ENCODE measurements at regions not wholly inside any gene's neighbourhood (a gene's known extent, or its start where the extent isn't known, plus 50 kb on each side); places are given as distances from the start of the nearest gene placed in this dataset.

- intact Hi-C loops (cut with micrococcal nuclease; ENCODE audit: unreplicated experiment), result no loop called here
- Mint-ChIP-seq H3K9me3 (ENCODE audit: low read depth, unreplicated experiment) (peaks cover 4% of the 10 kb centered on the region), H3K36me3 (ENCODE audit: insufficient read depth, unreplicated experiment) (no peaks in the 10 kb centered on the region), H3K27me3 (ENCODE audit: unreplicated experiment) (no peaks in the 10 kb centered on the region), H3K4me3 (ENCODE audit: low read depth, unreplicated experiment) (no peak overlapping the region), H3K4me1 (ENCODE audit: low read depth, unreplicated experiment) (no peaks in the 10 kb centered on the region), H3K27ac (ENCODE audit: unreplicated experiment) (no peak overlapping the region)
- DNase-seq, result no peak
- BruUV-seq (replicated peaks), result no TSS peak
- TF ChIP-seq, protein P1, sequence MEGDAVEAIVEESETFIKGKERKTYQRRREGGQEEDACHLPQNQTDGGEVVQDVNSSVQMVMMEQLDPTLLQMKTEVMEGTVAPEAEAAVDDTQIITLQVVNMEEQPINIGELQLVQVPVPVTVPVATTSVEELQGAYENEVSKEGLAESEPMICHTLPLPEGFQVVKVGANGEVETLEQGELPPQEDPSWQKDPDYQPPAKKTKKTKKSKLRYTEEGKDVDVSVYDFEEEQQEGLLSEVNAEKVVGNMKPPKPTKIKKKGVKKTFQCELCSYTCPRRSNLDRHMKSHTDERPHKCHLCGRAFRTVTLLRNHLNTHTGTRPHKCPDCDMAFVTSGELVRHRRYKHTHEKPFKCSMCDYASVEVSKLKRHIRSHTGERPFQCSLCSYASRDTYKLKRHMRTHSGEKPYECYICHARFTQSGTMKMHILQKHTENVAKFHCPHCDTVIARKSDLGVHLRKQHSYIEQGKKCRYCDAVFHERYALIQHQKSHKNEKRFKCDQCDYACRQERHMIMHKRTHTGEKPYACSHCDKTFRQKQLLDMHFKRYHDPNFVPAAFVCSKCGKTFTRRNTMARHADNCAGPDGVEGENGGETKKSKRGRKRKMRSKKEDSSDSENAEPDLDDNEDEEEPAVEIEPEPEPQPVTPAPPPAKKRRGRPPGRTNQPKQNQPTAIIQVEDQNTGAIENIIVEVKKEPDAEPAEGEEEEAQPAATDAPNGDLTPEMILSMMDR (IDR thresholded peaks at IDR 0.05; ENCODE audit: unreplicated experiment), result no peak
- CTCF ChIA-PET, result no interaction called here
Observed at GRCh38 chr2:60091266-60091665, 462.2 kb downstream of the BCL11A start.

DNA sequence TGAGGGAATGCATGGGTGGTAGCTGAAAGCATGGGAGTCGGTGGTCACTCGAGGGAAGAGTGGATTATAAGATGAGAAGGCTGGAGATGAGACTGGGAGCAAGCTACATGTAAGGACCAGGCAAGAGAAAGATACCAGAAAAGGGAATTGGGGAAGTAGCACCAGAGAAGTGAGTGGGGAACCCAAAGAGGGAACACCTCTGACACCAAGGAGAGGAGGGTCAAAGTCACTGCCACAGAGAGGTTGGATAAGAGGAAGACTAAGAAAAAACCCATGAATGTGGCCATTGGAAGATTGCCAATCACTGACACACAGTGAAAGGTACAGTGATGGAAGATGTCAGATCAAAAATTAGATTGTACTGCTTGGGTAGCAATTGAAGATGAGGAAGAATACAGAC is 473.9 kb downstream of the BCL11A start:
- Mint-ChIP-seq H3K27me3 (ENCODE audit: unreplicated experiment) (no peaks in the 10 kb centered on the region), H3K4me3 (ENCODE audit: low read depth, unreplicated experiment) (no peak overlapping the region), H3K4me1 (ENCODE audit: low read depth, unreplicated experiment) (no peaks in the 10 kb centered on the region), H3K9me3 (ENCODE audit: low read depth, unreplicated experiment) (peaks cover 4% of the 10 kb centered on the region), H3K27ac (ENCODE audit: unreplicated experiment) (no peak overlapping the region), H3K36me3 (ENCODE audit: insufficient read depth, unreplicated experiment) (no peaks in the 10 kb centered on the region)
- CTCF ChIA-PET, result no interaction called here
- intact Hi-C loops (cut with micrococcal nuclease; ENCODE audit: unreplicated experiment), result no loop called here
- TF ChIP-seq, protein P1 (IDR thresholded peaks at IDR 0.05; ENCODE audit: unreplicated experiment), result no peak
- DNase-seq, result no peak
- no TSS peak for BruUV-seq (replicated peaks)

- CTCF ChIA-PET, result no interaction called here
- Mint-ChIP-seq H3K36me3 (ENCODE audit: insufficient read depth, unreplicated experiment) (no peaks in the 10 kb centered on the region), H3K4me3 (ENCODE audit: low read depth, unreplicated experiment) (no peak overlapping the region), H3K4me1 (ENCODE audit: low read depth, unreplicated experiment) (no peaks in the 10 kb centered on the region), H3K27ac (ENCODE audit: unreplicated experiment) (no peak overlapping the region), H3K9me3 (ENCODE audit: low read depth, unreplicated experiment) (peaks cover 6% of the 10 kb centered on the region), H3K27me3 (ENCODE audit: unreplicated experiment) (peaks cover 15% of the 10 kb centered on the region)
- intact Hi-C loops (cut with micrococcal nuclease; ENCODE audit: unreplicated experiment), result no loop called here
- TF ChIP-seq, protein P1 (IDR thresholded peaks at IDR 0.05; ENCODE audit: unreplicated experiment), result no peak
- no peak for DNase-seq
- BruUV-seq (replicated peaks), result no TSS peak
Observed at GRCh38 chr2:60075048-60075447, 478.4 kb downstream of the BCL11A start.

GRCh38 chr2:60073201-60073600 is 480.3 kb downstream of the BCL11A start:
- CTCF ChIA-PET, result interaction anchor here (0.6 kb wide), 1 partner anchor 30 kb away, joined by 4 read pairs; no protein-coding TSS in a partner anchor
- no TSS peak for BruUV-seq (replicated peaks)
- H3K4me1 Mint-ChIP-seq (ENCODE audit: low read depth, unreplicated experiment), result no peaks in the 10 kb centered on the region
- TF ChIP-seq, protein P1 (IDR thresholded peaks at IDR 0.05; ENCODE audit: unreplicated experiment), result no peak
- no peak overlapping the region for H3K4me3 Mint-ChIP-seq (ENCODE audit: low read depth, unreplicated experiment)
- H3K27me3 Mint-ChIP-seq (ENCODE audit: unreplicated experiment), result peaks cover 30% of the 10 kb centered on the region
- intact Hi-C loops (cut with micrococcal nuclease; ENCODE audit: unreplicated experiment), result no loop called here
- no peaks in the 10 kb centered on the region for H3K36me3 Mint-ChIP-seq (ENCODE audit: insufficient read depth, unreplicated experiment)
- DNase-seq, result no peak
- peaks cover 6% of the 10 kb centered on the region for H3K9me3 Mint-ChIP-seq (ENCODE audit: low read depth, unreplicated experiment)
- no peak overlapping the region for H3K27ac Mint-ChIP-seq (ENCODE audit: unreplicated experiment)

All from Calu3 (cell line).